HG02885 (cell line): ENCODE measurements at regions not wholly inside any gene's neighbourhood (a gene's known extent, or its start where the extent isn't known, plus 50 kb on each side); places are given as distances from the start of the nearest gene placed in this dataset.
A peak's percentile ranks its signal among the peaks of the same experiment; 100 is the strongest.
"Not testable (repeated sequence)": the region's sequence is repeated elsewhere in the genome, so short reads cannot be mapped to it uniquely, and the experiment has no call there.

Source experiments
- ATAC-seq: cut with Tn5 transposase; IDR thresholded peaks from one replicate; pipeline ENCODE4 v1.9.1; 2021; ENCODE audit warnings: mild to moderate bottlenecking; ENCODE audit not compliant: unreplicated experiment, poor library complexity

DNA sequence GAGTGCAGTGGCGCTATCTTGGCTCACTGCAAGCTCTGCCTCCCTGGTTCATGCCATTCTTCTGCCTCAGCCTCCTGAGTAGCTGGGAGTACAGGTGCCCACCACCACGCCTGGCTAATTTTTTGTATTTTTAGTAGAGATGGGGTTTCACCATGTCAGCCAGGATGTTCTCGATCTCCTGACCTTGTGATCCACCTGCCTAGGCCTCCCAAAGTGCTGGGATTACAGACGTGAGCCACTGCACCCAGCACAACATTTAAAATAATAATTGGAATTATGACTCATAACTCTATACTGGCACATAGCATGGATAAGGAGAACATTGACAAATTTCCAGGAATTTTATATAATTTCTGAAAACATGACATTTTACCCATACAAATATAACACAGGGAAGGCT, 54.2 kb downstream of the DBET start:
- not testable (repeated sequence) for ATAC-seq

DNA sequence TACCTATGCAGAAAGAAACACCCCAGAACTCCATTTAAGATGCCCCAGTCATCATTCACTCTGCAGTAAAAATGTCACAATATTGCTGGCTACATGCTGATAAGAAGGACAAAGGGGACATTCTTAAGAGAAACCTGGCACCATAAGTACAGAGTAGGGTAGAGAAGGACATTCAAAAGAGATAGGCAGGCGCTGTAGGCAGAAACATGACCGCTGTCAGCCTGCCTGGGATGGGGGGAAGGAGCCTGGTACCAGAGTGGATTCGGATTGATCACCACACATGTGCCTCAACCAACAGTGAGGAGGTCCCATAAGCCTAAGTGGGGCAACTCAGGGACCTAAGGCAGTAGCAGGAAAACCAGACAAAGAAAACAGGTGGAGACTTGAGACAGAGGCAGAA, 54.1 kb upstream of the DUX4 start:
- not testable (repeated sequence) for ATAC-seq

DNA sequence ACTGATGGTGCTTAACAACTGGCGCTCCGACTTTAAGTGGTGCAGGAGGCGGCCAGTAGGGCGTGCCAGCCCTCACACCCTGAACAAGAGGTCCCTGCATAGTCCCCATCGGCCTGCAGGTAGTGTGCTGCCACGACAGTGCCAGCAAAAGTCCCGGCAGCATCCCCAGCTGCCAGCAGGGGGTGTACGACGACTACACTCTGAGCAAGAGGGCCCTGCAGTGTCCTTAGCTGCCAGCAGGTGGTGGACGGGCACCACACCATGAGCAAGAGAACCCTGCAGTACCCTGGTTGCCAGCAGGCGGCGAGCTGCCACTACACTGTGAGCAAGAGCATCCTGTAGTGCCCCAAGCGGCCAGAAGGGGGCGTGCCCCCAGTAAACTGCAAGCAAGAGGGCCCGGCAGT, 53.5 kb upstream of the DUX4 start:
- peak; percentile 79 for ATAC-seq

DNA sequence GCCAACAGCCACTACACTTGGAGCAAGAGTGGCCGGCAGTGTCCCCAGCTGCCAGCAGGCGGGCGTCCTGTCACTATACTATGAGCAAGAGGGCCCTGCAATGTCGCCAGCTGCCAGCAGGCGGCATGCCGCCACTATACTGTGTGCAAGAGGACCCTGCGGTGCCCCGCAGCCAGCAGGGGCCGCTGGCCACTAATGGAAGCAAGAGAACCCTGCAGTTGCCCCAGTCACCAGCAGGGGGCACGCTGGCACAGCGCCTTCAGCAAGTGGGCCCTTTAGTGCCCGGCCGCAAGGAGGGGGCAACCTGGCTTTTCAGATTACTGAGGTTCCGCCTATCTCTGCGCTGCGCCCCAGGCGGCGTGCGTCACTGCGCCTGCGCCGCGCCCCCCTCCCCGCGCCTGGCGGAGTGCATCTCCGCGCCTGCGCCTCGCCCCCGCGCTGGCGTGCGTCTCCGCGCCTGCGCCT, 53.0 kb upstream of the DUX4 start:
- ATAC-seq, result not testable (repeated sequence)

DNA sequence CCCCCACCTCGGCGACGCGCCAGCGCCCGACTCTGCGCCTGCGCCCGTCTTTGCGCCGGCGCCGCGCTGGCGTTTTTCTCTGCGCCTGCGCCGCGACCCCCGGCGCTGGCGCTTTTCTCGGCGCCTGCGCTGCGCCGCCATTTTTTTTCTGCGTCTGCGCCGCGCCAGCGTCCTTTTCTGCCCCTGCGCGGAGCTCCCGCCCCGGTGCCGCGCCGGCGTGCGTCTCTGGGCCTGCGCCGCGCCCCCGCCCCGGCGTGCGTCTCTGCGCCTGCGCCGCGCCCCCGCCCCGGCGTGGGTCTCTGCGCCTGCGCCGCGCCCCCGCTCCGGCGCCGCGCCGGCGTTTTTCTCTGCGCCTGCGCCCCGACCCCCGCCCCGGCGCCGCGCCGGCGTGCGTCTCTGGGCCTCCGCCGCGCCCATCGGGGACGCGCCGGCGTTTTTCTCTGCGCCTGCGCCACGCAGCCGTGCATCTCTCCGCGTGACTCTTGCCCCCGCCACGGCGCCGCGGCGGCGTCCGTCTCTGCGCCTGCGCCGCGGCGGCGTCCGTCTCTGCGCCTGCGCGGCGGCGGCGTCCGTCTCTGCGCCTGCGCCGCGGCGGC, 52.4 kb upstream of the DUX4 start:
- not testable (repeated sequence) for ATAC-seq

DNA sequence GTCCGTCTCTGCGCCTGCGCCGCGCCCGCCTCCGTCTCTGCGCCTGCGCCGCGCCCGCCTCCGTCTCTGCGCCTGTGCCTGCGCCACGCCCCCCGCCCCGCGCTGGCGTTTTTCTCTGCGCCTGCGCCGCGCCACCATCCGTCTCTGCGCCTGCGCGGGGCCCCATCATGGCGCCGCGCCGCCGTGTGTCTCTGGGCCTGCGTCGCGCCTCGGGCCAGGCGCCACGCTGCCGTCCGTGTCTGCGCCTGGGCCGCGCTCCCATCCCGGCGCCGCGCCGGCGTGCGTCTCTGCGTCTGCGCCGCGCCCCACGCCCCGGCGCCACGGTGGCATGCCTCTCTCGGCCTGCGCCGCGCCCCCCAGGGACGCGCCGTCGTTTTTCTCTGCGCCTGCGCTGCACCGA, 51.8 kb upstream of the DUX4 start:
- ATAC-seq, result no peak

DNA sequence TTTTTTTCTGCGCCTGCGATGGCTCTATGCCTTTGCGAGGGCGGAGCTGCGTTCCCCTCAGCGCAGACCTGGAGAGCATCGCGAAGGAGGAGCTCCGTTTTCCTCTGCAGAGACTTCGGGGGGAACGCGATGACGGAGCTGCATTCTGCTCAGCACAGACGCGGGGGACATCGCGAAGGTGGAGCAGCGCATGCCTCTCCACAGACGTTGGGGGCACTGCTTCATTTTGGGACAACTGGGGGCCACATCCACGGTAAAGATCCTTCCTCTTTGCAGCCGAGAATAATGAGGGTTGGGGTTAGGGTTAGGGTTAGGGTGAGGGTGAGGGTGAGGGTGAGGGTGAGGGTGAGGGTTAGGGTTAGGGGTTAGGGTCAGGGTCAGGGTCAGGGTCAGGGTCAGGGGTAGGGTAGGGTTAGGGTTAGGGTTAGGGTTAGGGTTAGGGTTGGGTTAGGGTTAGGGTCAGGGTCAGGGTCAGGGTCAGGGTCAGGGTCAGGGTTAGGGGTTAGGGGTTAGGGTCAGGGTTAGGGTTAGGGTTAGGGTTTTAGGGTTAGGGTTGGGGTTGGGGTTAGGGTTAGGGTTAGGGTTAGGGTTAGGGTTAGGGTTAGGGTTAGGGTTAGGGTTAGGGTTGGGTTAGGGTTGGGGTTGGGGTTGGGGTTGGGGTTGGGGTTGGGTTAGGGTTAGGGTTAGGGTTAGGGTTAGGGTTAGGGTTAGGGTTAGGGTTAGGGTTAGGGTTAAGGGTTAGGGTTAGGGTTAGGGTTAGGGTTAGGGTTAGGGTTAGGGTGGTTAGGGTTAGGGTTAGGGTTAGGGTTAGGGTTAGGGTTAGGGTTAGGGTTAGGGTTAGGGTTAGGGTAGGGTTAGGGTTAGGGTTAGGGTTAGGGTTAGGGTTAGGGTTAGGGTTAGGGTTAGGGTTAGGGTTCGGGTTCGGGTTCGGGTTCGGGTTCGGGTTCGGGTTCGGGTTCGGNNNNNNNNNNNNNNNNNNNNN, 51.1 kb upstream of the DUX4 start:
- ATAC-seq, result not testable (repeated sequence)
